ENCODE measurements at regions not wholly inside any gene's neighbourhood (a gene's known extent, or its start where the extent isn't known, plus 50 kb on each side); places are given as distances from the start of the nearest gene placed in this dataset.

GRCh38 chr20:21609221-21609620, 95.4 kb upstream of the NKX2-2 start:
- TF ChIP-seq CTCF (IDR thresholded peaks at IDR 0.05): no peak

GRCh38 chr20:21608777-21609176, 94.9 kb upstream of the NKX2-2 start:
- no peak for TF ChIP-seq CTCF (IDR thresholded peaks at IDR 0.05)

GRCh38 chr20:21607971-21608725, 94.3 kb upstream of the NKX2-2 start:
- no peak for TF ChIP-seq CTCF (IDR thresholded peaks at IDR 0.05)

DNA sequence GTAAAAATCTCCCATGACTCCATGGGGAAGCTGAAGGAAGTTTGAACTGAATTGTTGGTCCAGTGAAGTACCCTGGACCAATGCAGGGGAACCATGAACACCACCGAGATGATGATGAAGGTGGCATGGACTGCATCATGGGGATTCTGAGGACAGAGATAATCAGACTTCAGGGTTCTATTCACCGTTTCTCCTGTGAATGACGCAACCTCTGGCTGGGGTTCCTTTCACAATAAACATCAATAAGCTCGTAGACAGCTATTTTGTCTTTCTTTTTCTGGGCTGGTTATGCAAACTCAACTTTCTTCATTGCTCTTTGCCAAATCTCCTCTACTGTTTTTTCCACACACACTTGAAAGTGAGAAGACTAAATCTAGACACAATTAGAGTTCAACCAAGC, 87.9 kb upstream of the NKX2-2 start:
- no peak for TF ChIP-seq CTCF (IDR thresholded peaks at IDR 0.05)

DNA sequence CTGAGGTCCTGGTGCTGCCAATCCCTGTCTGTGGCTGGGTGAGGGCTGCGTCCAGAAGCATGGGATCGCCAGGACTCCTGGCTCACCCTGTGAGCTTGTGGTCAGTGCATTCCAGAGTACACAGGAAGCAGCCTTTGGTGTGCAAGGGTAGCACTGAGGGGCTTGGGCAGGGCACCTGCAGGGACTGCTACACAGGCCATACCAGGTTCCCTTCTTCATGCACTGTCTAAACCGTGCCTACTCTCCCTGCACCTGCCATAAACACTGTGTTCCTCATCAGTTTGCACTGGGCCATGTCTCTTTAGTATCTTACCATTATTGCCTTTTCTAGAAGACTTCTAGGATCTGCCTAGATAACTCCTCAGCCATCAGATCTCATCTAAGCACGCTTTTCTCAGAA, 72.8 kb upstream of the NKX2-2 start:
- TF ChIP-seq CTCF (IDR thresholded peaks at IDR 0.05): no peak

- TF ChIP-seq CTCF (IDR thresholded peaks at IDR 0.05): no peak
Measured at GRCh38 chr20:21583486-21584168, 69.8 kb upstream of the NKX2-2 start.

- no peak for TF ChIP-seq CTCF (IDR thresholded peaks at IDR 0.05)
Measured at GRCh38 chr20:21577551-21577950, 63.7 kb upstream of the NKX2-2 start.
